ENCODE measurements at regions not wholly inside any gene's neighbourhood (a gene's known extent, or its start where the extent isn't known, plus 50 kb on each side); places are given as distances from the start of the nearest gene placed in this dataset.
"Not testable (repeated sequence)": the region's sequence is repeated elsewhere in the genome, so short reads cannot be mapped to it uniquely, and the experiment has no call there.

DNA sequence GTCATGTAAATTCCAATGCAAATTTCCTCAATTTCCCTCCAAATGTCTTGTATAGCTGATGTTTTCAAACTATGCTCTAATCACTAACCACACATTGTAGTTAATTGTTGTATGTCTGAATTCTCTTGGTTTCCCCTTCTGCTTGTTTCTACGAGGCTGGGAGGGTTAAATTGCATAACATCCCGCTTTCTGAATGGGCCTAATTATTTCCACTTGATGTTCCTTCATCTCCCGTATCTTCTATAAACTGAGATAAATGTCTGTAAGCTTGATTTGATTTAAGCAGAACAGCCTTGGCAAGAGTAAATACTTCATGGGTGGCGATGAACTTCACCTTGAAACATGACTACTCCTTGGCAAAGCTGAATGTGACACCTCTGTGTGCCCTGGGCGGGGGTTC, 72.2 kb downstream of the SERINC2 start:
- no peak overlapping the region for H3K4me3 ChIP-seq (ENCODE audit: low read depth, low read length)
- no peaks in the 10 kb centered on the region for H3K36me3 ChIP-seq (ENCODE audit: control insufficient read depth, insufficient read depth, low read length)
- H3K9ac ChIP-seq (ENCODE audit: low read length), result no peak overlapping the region
- H3K27ac ChIP-seq (ENCODE audit: low read depth, low read length), result no peak overlapping the region
- H3K4me1 ChIP-seq (ENCODE audit: control insufficient read depth, insufficient read depth, low read length), result peaks cover 19% of the 10 kb centered on the region
- H3K9me3 ChIP-seq (ENCODE audit: control insufficient read depth, insufficient read depth, low read depth, low read length), result peaks cover 8% of the 10 kb centered on the region; the same call in 1 of the 2 replicates
- H3K27me3 ChIP-seq (ENCODE audit: control insufficient read depth, insufficient read depth, low read length), result no peaks in the 10 kb centered on the region

DNA sequence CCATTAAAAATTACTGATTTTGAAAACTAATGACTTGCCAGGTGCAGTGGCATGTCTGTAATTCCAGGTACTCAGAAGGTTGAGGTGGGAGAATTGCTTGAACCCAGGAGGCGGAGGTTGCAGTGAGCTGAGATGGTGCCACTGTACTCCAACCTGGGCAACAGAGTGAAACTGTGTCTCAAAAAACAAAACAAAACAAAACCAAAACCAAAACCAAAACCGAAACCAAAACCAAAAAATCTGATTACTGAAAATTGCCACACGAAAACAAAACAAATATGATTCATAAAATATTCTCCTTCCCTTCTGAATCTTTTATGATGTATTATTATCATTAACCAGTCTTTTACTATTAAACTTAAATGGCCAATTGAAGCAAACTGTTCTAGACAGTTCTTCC, 74.1 kb downstream of the SERINC2 start:
- peaks cover 19% of the 10 kb centered on the region for H3K4me1 ChIP-seq (ENCODE audit: control insufficient read depth, insufficient read depth, low read length)
- no peaks in the 10 kb centered on the region for H3K36me3 ChIP-seq (ENCODE audit: control insufficient read depth, insufficient read depth, low read length)
- no peak overlapping the region for H3K9ac ChIP-seq (ENCODE audit: low read length)
- H3K27ac ChIP-seq (ENCODE audit: low read depth, low read length), result no peak overlapping the region
- no peaks in the 10 kb centered on the region for H3K27me3 ChIP-seq (ENCODE audit: control insufficient read depth, insufficient read depth, low read length)
- H3K9me3 ChIP-seq (ENCODE audit: control insufficient read depth, insufficient read depth, low read depth, low read length), result peaks cover 5% of the 10 kb centered on the region
- no peak overlapping the region for H3K4me3 ChIP-seq (ENCODE audit: low read depth, low read length)

DNA sequence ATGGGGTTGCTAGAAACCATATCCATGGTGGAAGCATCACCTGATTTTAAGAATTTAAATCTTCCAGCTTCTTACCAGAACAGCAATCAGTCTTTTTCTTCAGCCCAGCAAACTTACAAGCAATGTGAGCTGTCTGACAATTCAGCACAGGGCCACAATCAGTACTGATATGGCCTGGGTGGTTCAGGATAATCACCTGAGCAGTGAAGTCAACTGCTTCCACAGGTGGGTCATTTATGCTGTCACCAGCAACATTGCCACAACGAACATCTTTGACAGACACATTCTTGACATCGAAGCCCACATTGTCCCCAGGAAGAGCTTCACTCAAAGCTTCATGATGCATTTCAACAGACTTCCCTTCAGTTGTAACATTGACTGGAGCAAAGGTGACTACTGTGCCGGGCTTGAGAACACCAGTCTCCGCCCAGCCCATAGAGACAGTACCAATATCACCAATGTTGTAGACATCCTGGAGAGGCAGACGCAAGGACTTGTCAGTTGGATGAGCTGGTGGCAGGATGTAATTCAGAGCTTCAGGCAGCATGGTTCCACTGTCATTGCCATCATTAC, 74.8 kb downstream of the SERINC2 start:
- Histone ChIP-seq H3K36me3 (ENCODE audit: control insufficient read depth, insufficient read depth, low read length) (no peaks in the 10 kb centered on the region), H3K4me3 (ENCODE audit: low read depth, low read length) (no peak overlapping the region), H3K27me3 (ENCODE audit: control insufficient read depth, insufficient read depth, low read length) (no peaks in the 10 kb centered on the region), H3K4me1 (ENCODE audit: control insufficient read depth, insufficient read depth, low read length) (peaks cover 19% of the 10 kb centered on the region), H3K9ac (ENCODE audit: low read length) (no peak overlapping the region), H3K27ac (ENCODE audit: low read depth, low read length) (no peak overlapping the region), H3K9me3 (ENCODE audit: control insufficient read depth, insufficient read depth, low read depth, low read length) (peaks cover 4% of the 10 kb centered on the region)

DNA sequence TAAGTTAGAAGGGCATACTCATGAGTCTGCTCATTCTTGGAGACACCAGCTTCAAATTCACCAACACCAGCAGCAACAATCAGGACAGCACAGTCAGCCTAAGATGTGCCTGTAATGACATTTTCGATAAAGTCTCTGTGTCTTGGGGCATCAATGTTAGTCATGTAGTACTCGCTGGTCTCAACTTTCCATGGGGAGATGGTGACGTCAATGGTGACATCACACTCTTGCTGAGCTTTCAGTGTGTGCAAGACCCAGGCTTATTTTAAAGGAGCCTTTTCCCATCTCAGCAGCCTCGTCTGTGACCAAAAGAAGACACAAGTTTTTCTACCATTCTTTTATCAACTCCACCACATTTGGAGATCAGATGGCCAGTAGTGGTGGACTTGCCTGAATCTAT, 75.5 kb downstream of the SERINC2 start:
- H3K36me3 ChIP-seq (ENCODE audit: control insufficient read depth, insufficient read depth, low read length), result no peaks in the 10 kb centered on the region
- H3K27ac ChIP-seq (ENCODE audit: low read depth, low read length), result no peak overlapping the region
- H3K4me1 ChIP-seq (ENCODE audit: control insufficient read depth, insufficient read depth, low read length), result peaks cover 15% of the 10 kb centered on the region
- H3K4me3 ChIP-seq (ENCODE audit: low read depth, low read length), result no peak overlapping the region
- H3K9ac ChIP-seq (ENCODE audit: low read length), result no peak overlapping the region
- H3K9me3 ChIP-seq (ENCODE audit: control insufficient read depth, insufficient read depth, low read depth, low read length), result peaks cover 4% of the 10 kb centered on the region
- H3K27me3 ChIP-seq (ENCODE audit: control insufficient read depth, insufficient read depth, low read length), result no peaks in the 10 kb centered on the region

DNA sequence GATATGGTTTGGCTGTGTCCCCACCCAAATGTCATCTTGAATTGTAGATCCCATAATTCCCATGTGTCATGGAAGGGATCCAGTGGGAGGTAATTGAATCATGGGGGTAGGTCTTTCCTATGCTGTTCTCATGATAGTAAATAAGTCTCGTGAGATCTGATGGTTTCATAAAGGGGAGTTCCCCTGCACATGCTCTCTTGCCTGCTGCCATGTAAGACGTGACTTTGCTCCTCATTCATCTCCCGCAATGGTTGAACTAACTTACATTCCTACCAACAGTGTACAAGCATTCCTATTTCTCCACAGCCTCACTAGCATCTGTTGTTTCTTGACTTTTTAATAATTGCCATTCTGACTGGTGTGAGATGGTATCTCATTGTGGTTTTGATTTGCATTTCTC, 76.6 kb downstream of the SERINC2 start:
- H3K27ac ChIP-seq (ENCODE audit: low read depth, low read length); H3K36me3 ChIP-seq (ENCODE audit: control insufficient read depth, insufficient read depth, low read length); H3K27me3 ChIP-seq (ENCODE audit: control insufficient read depth, insufficient read depth, low read length); H3K9ac ChIP-seq (ENCODE audit: low read length); H3K9me3 ChIP-seq (ENCODE audit: control insufficient read depth, insufficient read depth, low read depth, low read length); H3K4me3 ChIP-seq (ENCODE audit: low read depth, low read length): not testable (repeated sequence)
- peaks cover 11% of the 10 kb centered on the region for H3K4me1 ChIP-seq (ENCODE audit: control insufficient read depth, insufficient read depth, low read length)

DNA sequence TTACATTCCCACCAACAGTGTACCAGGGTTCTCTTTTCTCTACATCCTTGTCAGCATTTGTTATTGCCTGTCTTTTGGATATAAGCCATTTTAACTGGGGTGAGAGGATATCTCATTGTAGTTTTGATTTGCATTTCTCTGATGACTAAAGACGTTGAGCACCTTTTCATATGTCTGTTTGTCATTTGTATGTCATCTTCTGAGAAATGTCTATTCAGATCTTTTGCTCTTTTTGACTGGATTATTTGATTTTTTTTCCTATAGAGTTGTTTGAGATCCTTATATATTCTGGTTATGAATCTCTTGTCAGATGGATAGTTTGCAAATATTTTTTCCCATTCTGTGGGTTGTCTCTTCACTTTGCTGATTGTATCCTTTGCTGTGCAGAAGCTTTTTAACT, 77.6 kb downstream of the SERINC2 start:
- not testable (repeated sequence) for H3K9me3 ChIP-seq (ENCODE audit: control insufficient read depth, insufficient read depth, low read depth, low read length); H3K27me3 ChIP-seq (ENCODE audit: control insufficient read depth, insufficient read depth, low read length)

DNA sequence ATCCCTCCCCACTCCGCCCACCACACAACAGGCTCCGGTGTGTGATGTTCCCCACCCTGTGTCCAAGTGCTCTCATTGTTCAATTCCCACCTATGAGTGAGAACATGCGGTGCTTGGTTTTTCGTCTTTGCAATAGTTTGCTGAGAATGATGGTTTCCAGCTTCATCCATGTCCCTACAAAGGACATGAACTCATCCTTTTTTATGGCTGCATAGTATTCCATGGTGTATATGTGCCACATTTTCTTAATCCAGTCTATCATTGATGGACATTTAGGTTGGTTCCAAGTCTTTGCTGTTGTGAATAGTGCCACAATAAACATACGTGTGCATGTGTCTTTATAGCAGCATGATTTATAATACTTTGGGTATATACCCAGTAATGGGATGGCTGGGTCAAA, 81.0 kb upstream of the TINAGL1 start:
- H3K4me3 ChIP-seq (ENCODE audit: low read depth, low read length); H3K4me1 ChIP-seq (ENCODE audit: control insufficient read depth, insufficient read depth, low read length); H3K27me3 ChIP-seq (ENCODE audit: control insufficient read depth, insufficient read depth, low read length); H3K9ac ChIP-seq (ENCODE audit: low read length); H3K9me3 ChIP-seq (ENCODE audit: control insufficient read depth, insufficient read depth, low read depth, low read length); H3K36me3 ChIP-seq (ENCODE audit: control insufficient read depth, insufficient read depth, low read length); H3K27ac ChIP-seq (ENCODE audit: low read depth, low read length): not testable (repeated sequence)

More for the DNA sequence above, 77.6 kb downstream of the SERINC2 start:
- H3K27ac ChIP-seq (ENCODE audit: low read depth, low read length); H3K4me3 ChIP-seq (ENCODE audit: low read depth, low read length); H3K36me3 ChIP-seq (ENCODE audit: control insufficient read depth, insufficient read depth, low read length); H3K4me1 ChIP-seq (ENCODE audit: control insufficient read depth, insufficient read depth, low read length); H3K9ac ChIP-seq (ENCODE audit: low read length): not testable (repeated sequence)

DNA sequence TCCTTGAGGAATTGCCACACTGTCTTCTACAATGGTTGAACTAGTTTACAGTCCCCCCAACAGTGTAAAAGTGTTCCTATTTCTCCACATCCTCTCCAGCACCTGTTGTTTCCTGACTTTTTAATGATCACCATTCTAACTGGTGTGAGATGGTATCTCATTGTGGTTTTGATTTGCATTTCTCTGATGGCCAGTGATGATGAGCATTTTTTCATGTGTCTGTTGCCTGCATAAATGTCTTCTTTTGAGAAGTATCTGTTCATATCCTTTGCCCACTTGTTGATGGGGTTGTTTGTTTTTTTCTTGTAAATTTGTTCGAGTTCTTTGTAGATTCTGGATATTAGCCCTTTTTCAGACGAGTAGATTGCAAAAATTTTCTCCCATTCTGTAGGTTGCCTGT, 80.5 kb upstream of the TINAGL1 start:
- H3K27ac ChIP-seq (ENCODE audit: low read depth, low read length); H3K9ac ChIP-seq (ENCODE audit: low read length); H3K4me3 ChIP-seq (ENCODE audit: low read depth, low read length); H3K27me3 ChIP-seq (ENCODE audit: control insufficient read depth, insufficient read depth, low read length); H3K9me3 ChIP-seq (ENCODE audit: control insufficient read depth, insufficient read depth, low read depth, low read length); H3K36me3 ChIP-seq (ENCODE audit: control insufficient read depth, insufficient read depth, low read length); H3K4me1 ChIP-seq (ENCODE audit: control insufficient read depth, insufficient read depth, low read length): not testable (repeated sequence)

DNA sequence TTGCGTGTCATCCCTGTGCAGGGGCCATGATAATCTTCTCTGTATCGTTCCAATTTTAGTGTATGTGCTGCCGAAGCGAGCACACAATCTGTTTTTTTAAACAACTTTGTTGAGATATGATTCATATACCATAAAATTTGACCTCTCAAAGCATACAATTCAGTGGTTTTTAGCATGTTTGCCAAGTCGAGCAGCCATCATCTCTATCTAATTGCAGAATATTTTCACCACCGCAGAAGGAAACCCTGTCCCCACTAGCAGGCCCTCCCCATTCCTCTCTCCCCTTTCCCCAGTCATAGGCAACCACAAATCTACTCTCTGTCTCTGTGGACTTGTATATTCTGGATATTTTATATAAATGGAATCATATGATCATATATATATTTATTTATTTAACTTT, 78.7 kb upstream of the TINAGL1 start:
- Histone ChIP-seq H3K27me3 (ENCODE audit: control insufficient read depth, insufficient read depth, low read length) (no peaks in the 10 kb centered on the region), H3K4me1 (ENCODE audit: control insufficient read depth, insufficient read depth, low read length) (peaks cover 4% of the 10 kb centered on the region), H3K9me3 (ENCODE audit: control insufficient read depth, insufficient read depth, low read depth, low read length) (no peaks in the 10 kb centered on the region), H3K27ac (ENCODE audit: low read depth, low read length) (no peak overlapping the region), H3K9ac (ENCODE audit: low read length) (no peak overlapping the region), H3K4me3 (ENCODE audit: low read depth, low read length) (no peak overlapping the region), H3K36me3 (ENCODE audit: control insufficient read depth, insufficient read depth, low read length) (no peaks in the 10 kb centered on the region)

DNA sequence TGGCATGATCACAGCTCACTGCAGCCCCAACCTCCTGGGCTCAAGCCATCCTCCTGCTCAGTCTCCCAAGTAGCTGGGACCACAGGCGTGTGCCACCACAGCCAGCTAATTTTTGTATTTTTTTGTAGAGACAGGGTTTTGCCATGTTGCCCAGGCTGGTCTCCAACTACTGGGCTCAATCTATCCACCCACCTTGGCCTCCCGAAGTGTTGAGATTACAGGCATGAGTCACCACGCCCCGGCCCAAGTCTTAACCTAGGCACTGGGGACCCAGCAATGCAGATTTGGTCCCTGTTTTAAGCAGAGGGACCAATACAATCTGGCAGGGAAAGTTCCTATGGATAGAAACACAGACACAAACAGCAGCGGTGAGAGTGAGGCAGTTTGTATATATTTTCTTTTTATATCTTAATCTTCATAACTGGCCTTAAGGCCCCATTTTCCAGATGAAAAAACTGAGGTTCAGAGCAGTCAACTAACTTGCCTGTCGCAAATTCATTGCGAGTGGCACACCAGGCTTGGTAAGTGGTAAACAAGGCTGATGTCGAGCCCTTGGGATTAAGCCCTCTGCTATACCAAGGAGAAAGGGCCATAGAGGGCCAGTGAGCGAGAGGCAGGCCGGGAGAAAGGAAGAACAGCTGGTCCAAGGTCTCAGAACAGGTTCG, 77.8 kb upstream of the TINAGL1 start:
- no peak overlapping the region for H3K9ac ChIP-seq (ENCODE audit: low read length)
- no peaks in the 10 kb centered on the region for H3K27me3 ChIP-seq (ENCODE audit: control insufficient read depth, insufficient read depth, low read length)
- peaks cover 12% of the 10 kb centered on the region for H3K4me1 ChIP-seq (ENCODE audit: control insufficient read depth, insufficient read depth, low read length)
- H3K4me3 ChIP-seq (ENCODE audit: low read depth, low read length), result no peak overlapping the region
- no peak overlapping the region for H3K27ac ChIP-seq (ENCODE audit: low read depth, low read length)
- H3K9me3 ChIP-seq (ENCODE audit: control insufficient read depth, insufficient read depth, low read depth, low read length), result no peaks in the 10 kb centered on the region
- no peaks in the 10 kb centered on the region for H3K36me3 ChIP-seq (ENCODE audit: control insufficient read depth, insufficient read depth, low read length)

DNA sequence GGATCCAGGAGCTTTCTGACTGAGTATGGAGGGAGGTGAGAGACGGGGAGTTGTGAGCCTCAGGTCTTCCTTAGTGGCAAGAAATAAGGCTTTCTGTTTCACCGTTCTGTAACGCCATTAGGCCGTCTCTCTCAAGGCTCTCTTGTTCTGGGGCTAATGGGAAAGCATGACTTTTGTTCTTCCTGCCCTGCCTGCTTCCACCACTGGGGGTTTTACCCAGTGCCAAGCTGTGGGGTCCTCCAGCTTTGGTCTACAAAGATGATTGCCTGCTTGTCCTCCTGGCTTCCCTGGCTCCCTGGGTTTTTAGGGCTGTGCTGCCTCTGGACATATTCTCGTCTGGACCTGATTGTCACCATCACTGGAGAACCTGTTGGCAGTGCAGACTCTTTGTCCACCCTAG, 74.8 kb upstream of the TINAGL1 start:
- H3K27me3 ChIP-seq (ENCODE audit: control insufficient read depth, insufficient read depth, low read length), result no peaks in the 10 kb centered on the region
- H3K4me3 ChIP-seq (ENCODE audit: low read depth, low read length), result no peak overlapping the region
- no peaks in the 10 kb centered on the region for H3K36me3 ChIP-seq (ENCODE audit: control insufficient read depth, insufficient read depth, low read length)
- H3K4me1 ChIP-seq (ENCODE audit: control insufficient read depth, insufficient read depth, low read length), result peaks cover 20% of the 10 kb centered on the region
- no peaks in the 10 kb centered on the region for H3K9me3 ChIP-seq (ENCODE audit: control insufficient read depth, insufficient read depth, low read depth, low read length)
- H3K9ac ChIP-seq (ENCODE audit: low read length), result no peak overlapping the region
- no peak overlapping the region for H3K27ac ChIP-seq (ENCODE audit: low read depth, low read length)

All from HUES6 (cell line).